Natural killer cell (primary cell): ENCODE measurements at regions not wholly inside any gene's neighbourhood (a gene's known extent, or its start where the extent isn't known, plus 50 kb on each side); places are given as distances from the start of the nearest gene placed in this dataset.

Experiments used
- ATAC-seq, 3 donors: fragments of 150-1000 bp in 2 of 3; fragments of 200-7000 bp in 1 of 3; cut with Tn5 transposase; 1 replicate in 1 of 3; 2 replicates in 2 of 3; pipeline ENCODE4 v1.10.0; 2021; ENCODE audit warnings: mild to moderate bottlenecking in 2 of 3, moderate library complexity in 2 of 3
- DNase-seq, 2 donors: peaks; one replicate each; pipeline versions ENCODE4 v3.0.0 to v3.0.0-alpha.2; 2013 to 2021; ENCODE audit warnings: mixed read lengths in 1 of 2
- H3K27ac ChIP-seq: one replicate; pipeline ENCODE4 v1.5.1; 2013; ENCODE audit warnings: mild to moderate bottlenecking, low read length
- H3K27me3 ChIP-seq: one replicate; pipeline ENCODE4 v1.6.1; 2013; ENCODE audit warnings: low read length; ENCODE audit not compliant: control insufficient read depth, insufficient read depth
- H3K36me3 ChIP-seq: one replicate; pipeline ENCODE4 v1.6.1; 2013; ENCODE audit warnings: low read length; ENCODE audit not compliant: control insufficient read depth, insufficient read depth
- H3K4me1 ChIP-seq: one replicate; pipeline ENCODE4 v1.6.1; 2013; ENCODE audit warnings: low read length; ENCODE audit not compliant: control insufficient read depth, insufficient read depth
- H3K4me3 ChIP-seq: one replicate; pipeline ENCODE4 v1.5.1; 2013; ENCODE audit warnings: low read length
- H3K9me3 ChIP-seq: one replicate; pipeline ENCODE4 v1.6.1; 2013; ENCODE audit warnings: low read length; ENCODE audit not compliant: control insufficient read depth, insufficient read depth
- H3K27ac Mint-ChIP-seq, 2 donors: one replicate each; pipeline ENCODE4 v1.8.0; 2022; ENCODE audit warnings: mild to moderate bottlenecking in 2 of 2, mixed read lengths in 2 of 2, moderate library complexity in 1 of 2
- H3K27me3 Mint-ChIP-seq, 2 donors: one replicate each; pipeline ENCODE4 v1.8.0; 2022; ENCODE audit warnings: low read depth in 2 of 2, mixed read lengths in 2 of 2
- H3K36me3 Mint-ChIP-seq: one replicate; pipeline ENCODE4 v1.8.0; 2022; ENCODE audit warnings: mixed read lengths
- H3K4me1 Mint-ChIP-seq, 2 donors: one replicate each; pipeline ENCODE4 v1.8.0; 2022; ENCODE audit warnings: mixed read lengths in 2 of 2
- H3K4me3 Mint-ChIP-seq: one replicate; pipeline ENCODE4 v1.8.0; 2022; ENCODE audit warnings: mild to moderate bottlenecking, moderate library complexity, mixed read lengths
- H3K9me3 Mint-ChIP-seq, 2 donors: one replicate each; pipeline ENCODE4 v1.8.0; 2022; ENCODE audit warnings: mixed read lengths in 2 of 2
- WGBS: methylation state at CpG from one replicate; pipeline ENCODE4 v1.1.7; 2013; ENCODE audit warnings: missing lambda C conversion rate; ENCODE audit not compliant: insufficient coverage; 5-methylcytosine and 5-hydroxymethylcytosine counted together
- intact Hi-C: fragments of 100-400 bp; cut with micrococcal nuclease; formaldehyde crosslinking; loops from one replicate; pipeline ENCODE4 v1.14.2; 2022
- TF ChIP-seq, protein P1 (sequence below): fragments of 200-600 bp; IDR thresholded peaks from one replicate; pipeline ENCODE4 v1.8.0; 2022; ENCODE audit warnings: antibody characterized with exemption

DNA sequence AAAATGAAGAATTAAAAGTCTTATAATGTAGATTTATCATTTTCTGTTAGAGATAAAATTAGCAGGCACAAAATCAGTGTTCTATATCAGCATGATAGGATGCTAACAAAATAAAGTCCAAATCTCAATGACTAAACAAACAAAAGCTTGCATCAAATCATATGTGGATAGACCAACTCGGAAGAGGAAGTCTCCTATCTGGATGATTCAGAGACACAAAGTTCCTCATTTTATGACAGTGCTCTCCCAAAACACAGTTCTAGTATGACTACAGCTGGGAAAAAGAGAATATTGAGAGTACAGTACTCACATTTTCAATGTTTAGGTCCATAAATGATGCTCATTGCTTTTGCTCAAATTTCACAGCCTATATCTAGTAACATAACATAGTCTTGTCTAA is 376.1 kb upstream of the CTSO start:
- Mint-ChIP-seq H3K4me1 (no peaks in the 10 kb centered on the region), H3K27ac (no peak overlapping the region), H3K4me3 (no peak overlapping the region), H3K27me3 (no peaks in the 10 kb centered on the region), H3K36me3 (no peaks in the 10 kb centered on the region), H3K9me3 (peaks cover 3 to 6% of the 10 kb centered on the region in 2 donors)
- intact Hi-C loops, result no loop called here
- Histone ChIP-seq H3K9me3 (no peaks in the 10 kb centered on the region), H3K27ac (no peak overlapping the region), H3K4me3 (no peak overlapping the region), H3K27me3 (no peaks in the 10 kb centered on the region), H3K4me1 (no peaks in the 10 kb centered on the region), H3K36me3 (no peaks in the 10 kb centered on the region)
- WGBS, result 0% methylated on average over 1 of the region's 1 CpG
- no peak for ATAC-seq
- TF ChIP-seq, protein P1, sequence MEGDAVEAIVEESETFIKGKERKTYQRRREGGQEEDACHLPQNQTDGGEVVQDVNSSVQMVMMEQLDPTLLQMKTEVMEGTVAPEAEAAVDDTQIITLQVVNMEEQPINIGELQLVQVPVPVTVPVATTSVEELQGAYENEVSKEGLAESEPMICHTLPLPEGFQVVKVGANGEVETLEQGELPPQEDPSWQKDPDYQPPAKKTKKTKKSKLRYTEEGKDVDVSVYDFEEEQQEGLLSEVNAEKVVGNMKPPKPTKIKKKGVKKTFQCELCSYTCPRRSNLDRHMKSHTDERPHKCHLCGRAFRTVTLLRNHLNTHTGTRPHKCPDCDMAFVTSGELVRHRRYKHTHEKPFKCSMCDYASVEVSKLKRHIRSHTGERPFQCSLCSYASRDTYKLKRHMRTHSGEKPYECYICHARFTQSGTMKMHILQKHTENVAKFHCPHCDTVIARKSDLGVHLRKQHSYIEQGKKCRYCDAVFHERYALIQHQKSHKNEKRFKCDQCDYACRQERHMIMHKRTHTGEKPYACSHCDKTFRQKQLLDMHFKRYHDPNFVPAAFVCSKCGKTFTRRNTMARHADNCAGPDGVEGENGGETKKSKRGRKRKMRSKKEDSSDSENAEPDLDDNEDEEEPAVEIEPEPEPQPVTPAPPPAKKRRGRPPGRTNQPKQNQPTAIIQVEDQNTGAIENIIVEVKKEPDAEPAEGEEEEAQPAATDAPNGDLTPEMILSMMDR, result no peak
- DNase-seq, result no peak

DNA sequence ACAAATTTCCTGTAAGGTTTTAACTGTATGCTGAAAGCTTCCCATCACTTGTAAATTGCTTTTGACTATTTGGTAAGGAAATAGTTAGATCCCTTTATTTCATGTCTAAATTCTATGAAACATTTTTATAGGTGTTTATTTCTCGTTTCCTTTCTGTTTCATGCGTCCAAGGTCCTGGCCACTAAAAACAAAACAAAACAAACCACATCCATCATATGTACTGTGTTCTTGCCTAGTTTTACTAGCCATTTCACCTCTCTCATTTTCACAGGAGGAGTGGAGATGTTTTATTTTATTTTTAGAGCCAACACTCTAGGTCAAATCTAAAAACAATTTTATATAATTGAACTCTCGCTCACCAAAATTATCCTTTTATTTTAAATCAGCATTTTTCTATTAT is 375.2 kb upstream of the CTSO start:
- intact Hi-C loops, result no loop called here
- DNase-seq (no peak), ATAC-seq (no peak)
- no peaks in the 10 kb centered on the region for H3K36me3 Mint-ChIP-seq
- no peaks in the 10 kb centered on the region for H3K4me1 Mint-ChIP-seq
- H3K4me1 ChIP-seq, result no peaks in the 10 kb centered on the region
- H3K4me3 Mint-ChIP-seq, result no peak overlapping the region
- 70% methylated on average over 1 of the region's 3 CpGs for WGBS
- no peak overlapping the region for H3K27ac Mint-ChIP-seq
- no peaks in the 10 kb centered on the region for H3K9me3 ChIP-seq
- H3K27me3 Mint-ChIP-seq, result no peaks in the 10 kb centered on the region
- TF ChIP-seq, protein P1, result no peak
- peaks cover 3 to 6% of the 10 kb centered on the region in 2 donors for H3K9me3 Mint-ChIP-seq
- H3K4me3 ChIP-seq, result no peak overlapping the region
- no peaks in the 10 kb centered on the region for H3K36me3 ChIP-seq
- H3K27me3 ChIP-seq, result no peaks in the 10 kb centered on the region
- no peak overlapping the region for H3K27ac ChIP-seq

DNA sequence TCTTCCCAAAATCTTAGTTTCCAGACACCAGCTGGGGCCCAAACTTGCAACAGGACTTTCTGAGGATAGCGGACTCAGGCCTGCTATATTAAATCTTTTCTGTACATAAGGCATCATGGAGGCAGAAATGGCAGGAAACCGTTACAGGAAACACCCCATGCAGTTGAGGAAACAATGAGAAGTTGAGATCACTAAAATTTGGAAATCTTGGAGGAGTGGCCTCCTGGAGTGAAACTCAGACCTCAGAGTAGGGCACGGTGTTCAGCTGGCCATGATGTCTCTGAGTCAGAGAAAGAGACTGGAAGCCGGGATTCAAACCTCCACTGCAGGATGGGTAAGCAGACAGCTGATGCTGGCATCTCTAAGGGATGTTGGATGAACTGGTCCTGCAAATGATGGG is 372.6 kb upstream of the CTSO start:
- H3K4me1 Mint-ChIP-seq, result no peaks in the 10 kb centered on the region
- H3K27ac Mint-ChIP-seq, result no peak overlapping the region
- 77% methylated on average over 3 of the region's 4 CpGs for WGBS
- H3K9me3 Mint-ChIP-seq, result peaks cover 2 to 6% of the 10 kb centered on the region in 2 donors
- H3K36me3 Mint-ChIP-seq, result no peaks in the 10 kb centered on the region
- Histone ChIP-seq H3K4me3 (no peak overlapping the region), H3K9me3 (no peaks in the 10 kb centered on the region), H3K27me3 (no peaks in the 10 kb centered on the region), H3K4me1 (no peaks in the 10 kb centered on the region), H3K36me3 (no peaks in the 10 kb centered on the region), H3K27ac (no peak overlapping the region)
- DNase-seq (no peak), ATAC-seq (no peak)
- H3K4me3 Mint-ChIP-seq, result no peak overlapping the region
- H3K27me3 Mint-ChIP-seq, result no peaks in the 10 kb centered on the region
- intact Hi-C loops, result no loop called here
- TF ChIP-seq, protein P1, result no peak

DNA sequence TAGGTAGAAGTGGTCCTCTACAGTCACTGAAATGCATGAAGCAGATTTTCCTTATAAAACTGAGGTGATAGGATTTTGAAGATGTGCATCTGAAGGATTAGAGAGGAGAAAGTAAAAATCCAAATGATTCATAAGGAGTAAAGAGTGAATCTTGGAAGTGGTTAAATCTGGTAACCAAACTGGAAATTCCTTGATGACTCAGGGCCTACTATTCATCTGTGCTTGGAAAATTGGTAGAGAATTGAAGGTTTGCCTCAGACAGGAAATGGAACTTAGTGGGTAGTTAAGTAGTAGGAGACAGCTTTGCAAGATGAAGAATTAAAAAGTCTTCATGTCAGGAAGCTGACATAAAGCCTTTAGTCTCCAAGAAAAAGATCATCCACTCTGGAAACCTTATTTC is 368.9 kb upstream of the CTSO start:
- TF ChIP-seq, protein P1, result no peak
- no peaks in the 10 kb centered on the region for H3K36me3 ChIP-seq
- ATAC-seq, result no peak
- H3K4me3 ChIP-seq, result no peak overlapping the region
- H3K9me3 Mint-ChIP-seq, result peaks cover 8 to 11% of the 10 kb centered on the region in 2 donors
- H3K36me3 Mint-ChIP-seq, result no peaks in the 10 kb centered on the region
- H3K27ac ChIP-seq, result no peak overlapping the region
- no peaks in the 10 kb centered on the region for H3K4me1 ChIP-seq
- H3K9me3 ChIP-seq, result no peaks in the 10 kb centered on the region
- intact Hi-C loops, result no loop called here
- H3K4me3 Mint-ChIP-seq, result no peak overlapping the region
- no peaks in the 10 kb centered on the region for H3K27me3 ChIP-seq
- no peaks in the 10 kb centered on the region for H3K27me3 Mint-ChIP-seq
- no peaks in the 10 kb centered on the region for H3K4me1 Mint-ChIP-seq
- DNase-seq, result no peak
- H3K27ac Mint-ChIP-seq, result no peak overlapping the region
